H7 (cell line): ENCODE measurements at regions not wholly inside any gene's neighbourhood (a gene's known extent, or its start where the extent isn't known, plus 50 kb on each side); places are given as distances from the start of the nearest gene placed in this dataset.

ENCODE experiments used
- DNase-seq: peaks from one replicate; pipeline ENCODE4 v3.0.0; 2012
- H3K27me3 ChIP-seq: 2 replicates; pipeline ENCODE4 v1.6.0; 2011; ENCODE audit warnings: mild to moderate bottlenecking, low read length; ENCODE audit not compliant: control insufficient read depth, insufficient read depth
- H3K36me3 ChIP-seq: replicated peaks from 2 replicates; pipeline ENCODE4 v1.5.1; 2011; ENCODE audit warnings: low read length; ENCODE audit not compliant: control insufficient read depth, insufficient read depth
- H3K4me3 ChIP-seq: 2 replicates; pipeline ENCODE4 v1.5.1; 2011; ENCODE audit warnings: low read depth, mild to moderate bottlenecking, control low read depth, low read length, moderate library complexity; ENCODE audit not compliant: insufficient read depth

GRCh38 chr7:131745390-131746248, 189.2 kb upstream of the PODXL start:
- peak; percentile 62 for DNase-seq
- Histone ChIP-seq H3K27me3 (no peaks in the 10 kb centered on the region), H3K36me3 (no peaks in the 10 kb centered on the region), H3K4me3 (no peak overlapping the region)

- Histone ChIP-seq H3K4me3 (no peak overlapping the region), H3K36me3 (no peaks in the 10 kb centered on the region), H3K27me3 (no peaks in the 10 kb centered on the region)
- DNase-seq, result no peak
These were observed 185.0 kb upstream of the PODXL start for GRCh38 chr7:131741446-131741845.

GRCh38 chr7:131737746-131738465, 181.5 kb upstream of the PODXL start:
- DNase-seq, result peak; percentile 53
- H3K36me3 ChIP-seq, result no peaks in the 10 kb centered on the region
- no peak overlapping the region for H3K4me3 ChIP-seq
- H3K27me3 ChIP-seq, result no peaks in the 10 kb centered on the region

GRCh38 chr7:131735101-131735500, 178.7 kb upstream of the PODXL start:
- DNase-seq, result no peak
- no peaks in the 10 kb centered on the region for H3K27me3 ChIP-seq
- no peak overlapping the region for H3K4me3 ChIP-seq
- H3K36me3 ChIP-seq, result no peaks in the 10 kb centered on the region

- H3K27me3 ChIP-seq, result no peaks in the 10 kb centered on the region
- DNase-seq, result peak; percentile 36
- no peaks in the 10 kb centered on the region for H3K36me3 ChIP-seq
- no peak overlapping the region for H3K4me3 ChIP-seq
These were observed 177.2 kb upstream of the PODXL start for GRCh38 chr7:131733604-131734003.

GRCh38 chr7:131727189-131727588, 170.8 kb upstream of the PODXL start:
- no peak for DNase-seq
- H3K4me3 ChIP-seq, result no peak overlapping the region
- H3K36me3 ChIP-seq, result no peaks in the 10 kb centered on the region
- no peaks in the 10 kb centered on the region; the same call in 1 of the 2 replicates for H3K27me3 ChIP-seq

- DNase-seq, result no peak
- Histone ChIP-seq H3K27me3 (no peaks in the 10 kb centered on the region; the same call in 1 of the 2 replicates), H3K36me3 (no peaks in the 10 kb centered on the region), H3K4me3 (no peak overlapping the region)
These were observed 170.3 kb upstream of the PODXL start for GRCh38 chr7:131726686-131727085.

GRCh38 chr7:131726031-131726430, 169.6 kb upstream of the PODXL start:
- H3K4me3 ChIP-seq, result no peak overlapping the region
- no peak for DNase-seq
- H3K27me3 ChIP-seq, result no peaks in the 10 kb centered on the region; the same call in 1 of the 2 replicates
- H3K36me3 ChIP-seq, result no peaks in the 10 kb centered on the region

GRCh38 chr7:131724776-131725345, 168.4 kb upstream of the PODXL start:
- DNase-seq, result no peak
- Histone ChIP-seq H3K27me3 (no peaks in the 10 kb centered on the region; the same call in 1 of the 2 replicates), H3K4me3 (no peak overlapping the region), H3K36me3 (no peaks in the 10 kb centered on the region)

GRCh38 chr7:131723926-131724325, 167.5 kb upstream of the PODXL start:
- Histone ChIP-seq H3K4me3 (no peak overlapping the region), H3K27me3 (no peaks in the 10 kb centered on the region; the same call in 1 of the 2 replicates), H3K36me3 (no peaks in the 10 kb centered on the region)
- DNase-seq, result no peak

GRCh38 chr7:131722371-131722770, 165.9 kb upstream of the PODXL start:
- DNase-seq, result no peak
- Histone ChIP-seq H3K27me3 (no peaks in the 10 kb centered on the region), H3K4me3 (no peak overlapping the region), H3K36me3 (no peaks in the 10 kb centered on the region)

GRCh38 chr7:131721660-131722059, 165.2 kb upstream of the PODXL start:
- Histone ChIP-seq H3K27me3 (no peaks in the 10 kb centered on the region), H3K4me3 (no peak overlapping the region), H3K36me3 (no peaks in the 10 kb centered on the region)
- no peak for DNase-seq

- Histone ChIP-seq H3K36me3 (no peaks in the 10 kb centered on the region), H3K27me3 (no peaks in the 10 kb centered on the region), H3K4me3 (no peak overlapping the region)
- no peak for DNase-seq
These were observed 164.3 kb upstream of the PODXL start for GRCh38 chr7:131720703-131721102.

- Histone ChIP-seq H3K4me3 (no peak overlapping the region), H3K27me3 (no peaks in the 10 kb centered on the region), H3K36me3 (no peaks in the 10 kb centered on the region)
- DNase-seq, result no peak
These were observed 160.8 kb upstream of the PODXL start for GRCh38 chr7:131717181-131717580.

- H3K36me3 ChIP-seq, result no peaks in the 10 kb centered on the region
- H3K27me3 ChIP-seq, result no peaks in the 10 kb centered on the region
- no peak for DNase-seq
- H3K4me3 ChIP-seq, result no peak overlapping the region
These were observed 142.9 kb upstream of the PODXL start for GRCh38 chr7:131699323-131699722.
